CD14-positive monocyte (primary cell): ENCODE measurements at regions not wholly inside any gene's neighbourhood (a gene's known extent, or its start where the extent isn't known, plus 50 kb on each side); places are given as distances from the start of the nearest gene placed in this dataset.

Source experiments
- DNase-seq, 3 donors: peaks; one replicate each; pipeline ENCODE4 v3.0.0-alpha.2; 2011 to 2022
- H2AFZ ChIP-seq: 2 replicates; pipeline ENCODE4 v1.6.0; 2012; ENCODE audit warnings: mild to moderate bottlenecking, low read depth, low read length, inconsistent platforms; ENCODE audit not compliant: insufficient read depth, poor library complexity, severe bottlenecking
- H3K27ac ChIP-seq, 2 donors: 1 replicate in 1 of 2; 2 replicates in 1 of 2; pipeline ENCODE4 v1.5.1; 2012 to 2013; ENCODE audit warnings: low read length in 2 of 2, control low read depth in 1 of 2, inconsistent platforms in 1 of 2, low read depth in 1 of 2, mild to moderate bottlenecking in 1 of 2
- H3K27me3 ChIP-seq, 2 donors: one replicate each; pipeline versions ENCODE4 v1.6.0 to v1.6.1; 2011 to 2013; ENCODE audit warnings: low read length in 2 of 2; ENCODE audit not compliant: control insufficient read depth in 2 of 2, insufficient read depth in 2 of 2
- H3K36me3 ChIP-seq, 2 donors: replicated peaks in 1 of 2; 1 replicate in 1 of 2; 2 replicates in 1 of 2; pipeline versions ENCODE4 v1.5.1 to v1.6.1; 2012 to 2013; ENCODE audit warnings: low read length in 2 of 2, control low read depth in 1 of 2, inconsistent platforms in 1 of 2, mild to moderate bottlenecking in 1 of 2; ENCODE audit not compliant: insufficient read depth in 2 of 2, control insufficient read depth in 1 of 2
- H3K4me1 ChIP-seq, 2 donors: 1 replicate in 1 of 2; 2 replicates in 1 of 2; pipeline versions ENCODE4 v1.5.1 to v1.6.1; 2012 to 2013; ENCODE audit warnings: low read length in 2 of 2, control low read depth in 1 of 2, inconsistent platforms in 1 of 2, mild to moderate bottlenecking in 1 of 2, moderate library complexity in 1 of 2; ENCODE audit not compliant: insufficient read depth in 2 of 2, control insufficient read depth in 1 of 2
- H3K4me2 ChIP-seq: replicated peaks from 2 replicates; pipeline ENCODE3; 2012; ENCODE audit warnings: low read length, moderate library complexity, mild to moderate bottlenecking; ENCODE audit not compliant: poor library complexity, severe bottlenecking; ENCODE audit errors: extremely low read depth
- H3K4me3 ChIP-seq, 3 experiments: fragments of 200-600 bp in 1 of 3; sonication (generic) in 1 of 3; replicated peaks in 1 of 3; 1 replicate in 2 of 3; 2 replicates in 1 of 3; pipeline ENCODE4 v1.5.1; 2011 to 2013; ENCODE audit warnings: low read length in 3 of 3, mild to moderate bottlenecking in 3 of 3, control low read depth in 2 of 3, low read depth in 2 of 3, inconsistent platforms in 1 of 3, moderate library complexity in 1 of 3
- H3K79me2 ChIP-seq: 2 replicates; pipeline ENCODE4 v1.6.0; 2012; ENCODE audit warnings: mild to moderate bottlenecking, control low read depth, inconsistent platforms, low read length, moderate library complexity; ENCODE audit not compliant: insufficient read depth
- H3K9ac ChIP-seq: 2 replicates; pipeline ENCODE4 v1.6.0; 2017; ENCODE audit warnings: low read length, mild to moderate bottlenecking; ENCODE audit not compliant: insufficient read depth, poor library complexity, severe bottlenecking
- H3K9me3 ChIP-seq, 2 donors: replicated peaks in 1 of 2; 1 replicate in 1 of 2; 2 replicates in 1 of 2; pipeline versions ENCODE4 v1.5.1 to v1.6.1; 2012 to 2013; ENCODE audit warnings: low read length in 2 of 2, control low read depth in 1 of 2; ENCODE audit not compliant: control insufficient read depth in 1 of 2, insufficient read depth in 1 of 2
- H4K20me1 ChIP-seq: 2 replicates; pipeline ENCODE4 v1.6.0; 2012; ENCODE audit warnings: mild to moderate bottlenecking, low read length, control low read depth, moderate library complexity; ENCODE audit not compliant: insufficient read depth
- H3K27ac Mint-ChIP-seq, 7 donors: one replicate each; pipeline ENCODE4 v1.8.0; 2020; ENCODE audit warnings: mild to moderate bottlenecking in 7 of 7, mixed read lengths in 7 of 7, moderate library complexity in 6 of 7, inconsistent platforms in 2 of 7
- H3K27me3 Mint-ChIP-seq, 3 donors: one replicate each; pipeline ENCODE4 v1.8.0; 2021 to 2022; ENCODE audit warnings: low read depth in 3 of 3, mild to moderate bottlenecking in 3 of 3, mixed read lengths in 3 of 3, moderate library complexity in 3 of 3, inconsistent platforms in 1 of 3
- H3K36me3 Mint-ChIP-seq, 2 donors: one replicate each; pipeline ENCODE4 v1.8.0; 2020; ENCODE audit warnings: mixed read lengths in 2 of 2, inconsistent platforms in 1 of 2, mild to moderate bottlenecking in 1 of 2
- H3K4me1 Mint-ChIP-seq: one replicate; pipeline ENCODE4 v1.8.0; 2020; ENCODE audit warnings: mild to moderate bottlenecking, mixed read lengths
- H3K4me3 Mint-ChIP-seq, 2 donors: one replicate each; pipeline ENCODE4 v1.8.0; 2020; ENCODE audit warnings: mild to moderate bottlenecking in 2 of 2, mixed read lengths in 2 of 2, moderate library complexity in 1 of 2
- H3K9me3 Mint-ChIP-seq, 7 donors: one replicate each; pipeline ENCODE4 v1.8.0; 2020 to 2022; ENCODE audit warnings: mixed read lengths in 7 of 7, mild to moderate bottlenecking in 6 of 7, moderate library complexity in 6 of 7, inconsistent platforms in 2 of 7
- WGBS: methylation state at CpG from one replicate; pipeline ENCODE4 v1.1.5; 2013; ENCODE audit warnings: missing lambda C conversion rate; ENCODE audit not compliant: insufficient coverage; 5-methylcytosine and 5-hydroxymethylcytosine counted together
- intact Hi-C, 2 donors: fragments of 100-400 bp; cut with micrococcal nuclease; formaldehyde crosslinking; loops; one replicate each; pipeline versions ENCODE4 v1.15.0 to v1.15.1; 2023
- TF ChIP-seq, protein P1 (sequence below): fragments of 200-600 bp; IDR thresholded peaks from one replicate; pipeline ENCODE4 v1.8.0; 2022; ENCODE audit warnings: antibody characterized with exemption, mild to moderate bottlenecking

DNA sequence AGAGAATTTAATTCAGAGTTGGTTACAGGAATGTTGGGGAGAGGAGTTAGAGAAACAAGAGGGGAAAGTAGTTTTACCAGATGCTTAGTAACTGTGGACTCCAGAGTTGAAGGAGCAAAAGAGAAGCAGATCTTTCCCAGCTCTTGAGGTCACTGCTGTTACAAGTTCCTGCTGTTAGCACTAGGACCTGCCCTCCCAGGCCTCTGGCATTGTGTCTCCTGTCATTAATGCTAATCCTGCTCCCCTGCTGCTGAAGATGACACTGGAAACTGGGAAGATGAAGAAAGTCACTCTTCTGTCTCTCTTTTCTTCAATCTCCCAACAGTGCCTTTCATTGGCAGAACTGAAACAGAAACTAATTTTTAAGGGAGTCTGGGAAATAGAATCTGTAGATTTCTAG lies 845.6 kb downstream of the ADGRL2 start:
- H3K9me3 Mint-ChIP-seq: peaks cover 0 to 4% (median 0%) of the 10 kb centered on the region in 7 donors
- TF ChIP-seq, protein P1, sequence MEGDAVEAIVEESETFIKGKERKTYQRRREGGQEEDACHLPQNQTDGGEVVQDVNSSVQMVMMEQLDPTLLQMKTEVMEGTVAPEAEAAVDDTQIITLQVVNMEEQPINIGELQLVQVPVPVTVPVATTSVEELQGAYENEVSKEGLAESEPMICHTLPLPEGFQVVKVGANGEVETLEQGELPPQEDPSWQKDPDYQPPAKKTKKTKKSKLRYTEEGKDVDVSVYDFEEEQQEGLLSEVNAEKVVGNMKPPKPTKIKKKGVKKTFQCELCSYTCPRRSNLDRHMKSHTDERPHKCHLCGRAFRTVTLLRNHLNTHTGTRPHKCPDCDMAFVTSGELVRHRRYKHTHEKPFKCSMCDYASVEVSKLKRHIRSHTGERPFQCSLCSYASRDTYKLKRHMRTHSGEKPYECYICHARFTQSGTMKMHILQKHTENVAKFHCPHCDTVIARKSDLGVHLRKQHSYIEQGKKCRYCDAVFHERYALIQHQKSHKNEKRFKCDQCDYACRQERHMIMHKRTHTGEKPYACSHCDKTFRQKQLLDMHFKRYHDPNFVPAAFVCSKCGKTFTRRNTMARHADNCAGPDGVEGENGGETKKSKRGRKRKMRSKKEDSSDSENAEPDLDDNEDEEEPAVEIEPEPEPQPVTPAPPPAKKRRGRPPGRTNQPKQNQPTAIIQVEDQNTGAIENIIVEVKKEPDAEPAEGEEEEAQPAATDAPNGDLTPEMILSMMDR: no peak
- H3K36me3 Mint-ChIP-seq: no peaks in the 10 kb centered on the region
- no peak overlapping the region for H3K27ac Mint-ChIP-seq
- Histone ChIP-seq H4K20me1 (no peaks in the 10 kb centered on the region), H2AFZ (peak overlapping the region; percentile 17), H3K9me3 (no peaks in the 10 kb centered on the region), H3K79me2 (no peaks in the 10 kb centered on the region), H3K36me3 (no peaks in the 10 kb centered on the region), H3K9ac (no peak overlapping the region), H3K27ac (no peak overlapping the region), H3K4me3 (no peak overlapping the region), H3K4me2 (no peak overlapping the region), H3K4me1 (no peaks in the 10 kb centered on the region), H3K27me3 (no peaks in the 10 kb centered on the region)
- no peak overlapping the region for H3K4me3 Mint-ChIP-seq
- intact Hi-C loops: no loop called here
- H3K4me1 Mint-ChIP-seq: peaks cover 4% of the 10 kb centered on the region
- no peak for DNase-seq
- no peaks in the 10 kb centered on the region for H3K27me3 Mint-ChIP-seq

- Histone ChIP-seq H3K9ac (no peak overlapping the region), H3K36me3 (no peaks in the 10 kb centered on the region), H3K27me3 (no peaks in the 10 kb centered on the region), H4K20me1 (no peaks in the 10 kb centered on the region), H3K79me2 (no peaks in the 10 kb centered on the region), H3K9me3 (no peaks in the 10 kb centered on the region), H3K4me3 (no peak overlapping the region), H3K27ac (no peak overlapping the region), H3K4me2 (no peak overlapping the region), H3K4me1 (no peaks in the 10 kb centered on the region), H2AFZ (no peak overlapping the region)
- peaks cover 4% of the 10 kb centered on the region for H3K4me1 Mint-ChIP-seq
- no CpG with 5 or more reads among the region's 5 CpGs for WGBS
- H3K27ac Mint-ChIP-seq: no peak overlapping the region
- TF ChIP-seq, protein P1: no peak
- intact Hi-C loops: no loop called here
- DNase-seq: no peak
- H3K27me3 Mint-ChIP-seq: no peaks in the 10 kb centered on the region
- H3K36me3 Mint-ChIP-seq: no peaks in the 10 kb centered on the region
- peaks cover 0 to 4% (median 0%) of the 10 kb centered on the region in 7 donors for H3K9me3 Mint-ChIP-seq
- no peak overlapping the region for H3K4me3 Mint-ChIP-seq
Observed at GRCh38 chr1:82644186-82644915, 843.6 kb downstream of the ADGRL2 start.
